ENCODE measurements at regions not wholly inside any gene's neighbourhood (a gene's known extent, or its start where the extent isn't known, plus 50 kb on each side); places are given as distances from the start of the nearest gene placed in this dataset.

GRCh38 chr6:137334094-137334493 lies 114.9 kb upstream of the IFNGR1 start:
- no peak for TF ChIP-seq CSRNP3 (CRISPR knock-in tag; IDR thresholded peaks at IDR 0.05)
- no peak for TF ChIP-seq CREB5 (CRISPR knock-in tag; IDR thresholded peaks at IDR 0.05; ENCODE audit: low read depth)
- TF ChIP-seq ESRRG (CRISPR knock-in tag; IDR thresholded peaks at IDR 0.05): no peak
- no peak for TF ChIP-seq CSDC2 (CRISPR knock-in tag; IDR thresholded peaks at IDR 0.05)
- no peak for TF ChIP-seq ISL1 (CRISPR knock-in tag; IDR thresholded peaks at IDR 0.05)
- no peak for TF ChIP-seq ZC3H10 (CRISPR knock-in tag; IDR thresholded peaks at IDR 0.05)
- TF ChIP-seq ZNF8 (CRISPR knock-in tag; IDR thresholded peaks at IDR 0.05): no peak
- no peak for TF ChIP-seq TSHZ2 (CRISPR knock-in tag; IDR thresholded peaks at IDR 0.05)
- no peak for TF ChIP-seq RARB (CRISPR knock-in tag; IDR thresholded peaks at IDR 0.05)
- no peak for TF ChIP-seq POU6F1 (CRISPR knock-in tag; IDR thresholded peaks at IDR 0.05; ENCODE audit: borderline replicate concordance, low read depth)
- TF ChIP-seq TCF4 (CRISPR knock-in tag; IDR thresholded peaks at IDR 0.05; ENCODE audit: borderline replicate concordance): no peak
- no peak for TF ChIP-seq GLIS3 (CRISPR knock-in tag; IDR thresholded peaks at IDR 0.05)
- no peak for TF ChIP-seq SNAI2 (CRISPR knock-in tag; IDR thresholded peaks at IDR 0.05)
- TF ChIP-seq ZNF565 (CRISPR knock-in tag; conservative IDR thresholded peaks at IDR 0.05; ENCODE audit: low read depth): no peak
- no peak for TF ChIP-seq ZFP3 (CRISPR knock-in tag; IDR thresholded peaks at IDR 0.05)
- no peak for TF ChIP-seq OSR1 (CRISPR knock-in tag; IDR thresholded peaks at IDR 0.05)
- no peak for TF ChIP-seq ZFP30 (CRISPR knock-in tag; IDR thresholded peaks at IDR 0.05)
- no peak for TF ChIP-seq PATZ1 (CRISPR knock-in tag; IDR thresholded peaks at IDR 0.05; ENCODE audit: borderline replicate concordance)
- no peak for ATAC-seq

GRCh38 chr6:137332637-137333280 lies 113.6 kb upstream of the IFNGR1 start:
- ATAC-seq: no peak
- TF ChIP-seq TCF4 (CRISPR knock-in tag; IDR thresholded peaks at IDR 0.05; ENCODE audit: borderline replicate concordance) (no peak), CREB5 (CRISPR knock-in tag; IDR thresholded peaks at IDR 0.05; ENCODE audit: low read depth) (no peak), OSR1 (CRISPR knock-in tag; IDR thresholded peaks at IDR 0.05) (no peak), ESRRG (CRISPR knock-in tag; IDR thresholded peaks at IDR 0.05) (no peak), CSRNP3 (CRISPR knock-in tag; IDR thresholded peaks at IDR 0.05) (no peak), TSHZ2 (CRISPR knock-in tag; IDR thresholded peaks at IDR 0.05) (no peak), ISL1 (CRISPR knock-in tag; IDR thresholded peaks at IDR 0.05) (no peak), ARNTL (CRISPR knock-in tag; IDR thresholded peaks at IDR 0.05; ENCODE audit: borderline replicate concordance, low read depth) (no peak), ZFP3 (CRISPR knock-in tag; IDR thresholded peaks at IDR 0.05) (no peak), POU6F1 (CRISPR knock-in tag; IDR thresholded peaks at IDR 0.05; ENCODE audit: borderline replicate concordance, low read depth) (no peak), TOX (CRISPR knock-in tag; IDR thresholded peaks at IDR 0.05; ENCODE audit: borderline replicate concordance) (no peak), ZNF70 (CRISPR knock-in tag; IDR thresholded peaks at IDR 0.05) (no peak), PPARA (CRISPR knock-in tag; IDR thresholded peaks at IDR 0.05; ENCODE audit: borderline replicate concordance) (no peak)

Measured in SK-N-SH treated with all-trans-retinoic acid at 6 μM for 48 hours (cell line).